H1 (cell line): ENCODE measurements at regions not wholly inside any gene's neighbourhood (a gene's known extent, or its start where the extent isn't known, plus 50 kb on each side); places are given as distances from the start of the nearest gene placed in this dataset.

Source experiments
- CREB1 ChIP-seq: IDR thresholded peaks from 2 replicates; pipeline ENCODE4 v1.6.1; 2012; ENCODE audit warnings: inconsistent platforms
- CTCF ChIP-seq, 3 experiments: IDR thresholded peaks; 1 replicate in 2 of 3; 2 replicates in 1 of 3; pipeline versions ENCODE4 v1.5.1 to v1.6.1; 2011; ENCODE audit warnings: low read length in 3 of 3, mild to moderate bottlenecking in 3 of 3, inconsistent platforms in 2 of 3, low read depth in 1 of 3, moderate library complexity in 1 of 3; ENCODE audit not compliant: insufficient read depth in 1 of 3; ENCODE audit errors: control extremely low read depth in 1 of 3
- EP300 ChIP-seq, 2 experiments: IDR thresholded peaks; 1 replicate in 1 of 2; 2 replicates in 1 of 2; pipeline ENCODE4 v1.6.1; 2011 to 2012; ENCODE audit warnings: low read depth in 2 of 2, low read length in 2 of 2, mild to moderate bottlenecking in 2 of 2, borderline replicate concordance in 1 of 2, inconsistent platforms in 1 of 2, moderate library complexity in 1 of 2
- MAX ChIP-seq: IDR thresholded peaks from 2 replicates; pipeline ENCODE4 v1.6.1; 2012; ENCODE audit warnings: inconsistent platforms
- RFX5 ChIP-seq: IDR thresholded peaks from 2 replicates; pipeline ENCODE4 v1.6.1; 2011; ENCODE audit warnings: low read depth, low read length, improper control_type of control experiment, borderline replicate concordance
- RXRA ChIP-seq: IDR thresholded peaks from 2 replicates; pipeline ENCODE4 v1.6.1; 2011; ENCODE audit warnings: low read depth, mild to moderate bottlenecking, low read length, moderate library complexity; ENCODE audit not compliant: insufficient read depth

- TF ChIP-seq CTCF (IDR thresholded peaks at IDR 0.05; ENCODE audit: control extremely low read depth in 1 of 3, insufficient read depth in 1 of 3, low read depth in 1 of 3, low read length in 3 of 3): no peak
- TF ChIP-seq MAX: no peak
- TF ChIP-seq RXRA: no peak
- no peak for TF ChIP-seq CREB1
- no peak for TF ChIP-seq EP300 (IDR thresholded peaks at IDR 0.05; ENCODE audit: borderline replicate concordance in 1 of 2, low read depth in 2 of 2, low read length in 2 of 2)
- no peak for TF ChIP-seq RFX5
Measured at GRCh38 chrX:8946563-8946962, 87.4 kb downstream of the FAM9B start (continued).
